ENCODE measurements at regions not wholly inside any gene's neighbourhood (a gene's known extent, or its start where the extent isn't known, plus 50 kb on each side); places are given as distances from the start of the nearest gene placed in this dataset.
"Not testable (repeated sequence)": the region's sequence is repeated elsewhere in the genome, so short reads cannot be mapped to it uniquely, and the experiment has no call there.

DNA sequence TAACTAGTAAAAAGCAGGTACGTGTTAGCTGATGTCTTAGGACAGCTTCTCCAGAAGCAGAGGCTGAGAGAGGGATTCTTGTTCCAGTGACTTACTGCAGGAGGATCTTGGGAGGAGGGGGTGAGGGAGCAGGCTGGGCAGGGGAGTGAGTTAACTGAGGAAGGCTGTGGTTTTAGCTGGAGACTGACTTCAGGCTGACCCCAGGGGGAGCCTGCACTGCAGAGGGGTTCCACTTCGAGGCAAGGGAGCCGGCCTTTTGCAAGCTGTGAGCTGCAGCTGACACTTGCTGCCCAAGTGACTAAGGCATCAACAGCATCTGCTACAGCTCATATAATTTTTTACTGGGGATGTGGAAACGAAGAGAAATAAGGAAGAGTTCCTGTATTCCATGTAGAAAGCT, 50.4 kb upstream of the SOD1 start:
- DNase-seq (ENCODE audit: low spot score), result no peak

DNA sequence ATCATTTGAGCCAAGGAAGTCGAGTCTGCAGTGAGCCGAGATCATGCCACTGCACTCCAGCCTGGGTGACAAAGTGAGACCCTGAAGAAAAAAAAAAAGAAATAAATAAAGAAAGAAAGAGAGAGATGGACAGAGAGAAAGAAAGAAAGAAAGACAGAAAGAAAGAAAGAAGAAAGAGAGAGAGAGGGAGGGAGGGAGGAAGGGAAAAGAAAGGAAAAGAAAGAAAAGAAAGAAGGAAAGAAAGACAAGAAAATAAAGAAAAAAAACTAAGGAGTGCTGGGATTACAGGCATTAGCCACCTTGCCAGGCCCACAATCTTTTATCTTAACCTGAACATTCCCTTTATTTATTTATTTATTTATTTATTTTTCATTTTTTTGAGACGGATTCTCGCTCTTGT, 51.7 kb upstream of the SOD1 start:
- DNase-seq (ENCODE audit: low spot score), result no peak

DNA sequence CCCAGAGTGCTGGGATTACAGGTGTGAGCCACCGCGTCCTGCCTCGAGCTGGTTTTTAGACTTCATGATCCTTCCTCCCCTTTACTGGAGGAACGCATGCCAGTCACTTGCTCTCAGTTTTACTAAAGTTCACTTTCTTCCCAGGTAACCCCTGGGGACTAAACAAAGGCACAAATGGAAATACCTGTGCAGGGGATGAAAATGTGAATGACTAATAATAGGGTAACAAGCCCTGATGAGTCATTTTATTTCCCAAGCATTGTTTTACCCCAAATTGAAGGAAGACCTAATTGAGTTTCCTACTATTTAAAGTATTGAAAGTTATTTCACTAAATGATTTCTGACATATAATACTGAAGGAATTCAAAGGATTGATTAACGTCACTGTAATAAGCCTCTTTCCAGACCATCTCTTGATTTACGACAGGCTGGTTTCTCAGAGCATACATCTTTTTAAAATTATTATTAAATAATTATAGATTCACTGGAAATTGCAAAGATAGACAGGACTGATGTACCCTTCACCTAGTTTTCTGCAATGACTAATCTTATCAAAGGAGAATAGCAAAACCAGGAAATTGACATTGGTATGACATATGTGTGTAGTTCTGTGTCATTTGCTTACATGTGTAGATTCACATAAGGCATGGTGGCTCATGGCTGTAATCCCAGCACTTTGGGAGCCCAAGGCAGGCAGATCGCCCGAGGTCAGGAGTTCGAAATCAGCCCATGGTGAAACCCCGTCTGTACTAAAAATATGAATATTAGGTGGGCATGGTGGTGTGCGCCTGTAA, 53.2 kb upstream of the SOD1 start:
- DNase-seq (ENCODE audit: low spot score), result no peak

DNA sequence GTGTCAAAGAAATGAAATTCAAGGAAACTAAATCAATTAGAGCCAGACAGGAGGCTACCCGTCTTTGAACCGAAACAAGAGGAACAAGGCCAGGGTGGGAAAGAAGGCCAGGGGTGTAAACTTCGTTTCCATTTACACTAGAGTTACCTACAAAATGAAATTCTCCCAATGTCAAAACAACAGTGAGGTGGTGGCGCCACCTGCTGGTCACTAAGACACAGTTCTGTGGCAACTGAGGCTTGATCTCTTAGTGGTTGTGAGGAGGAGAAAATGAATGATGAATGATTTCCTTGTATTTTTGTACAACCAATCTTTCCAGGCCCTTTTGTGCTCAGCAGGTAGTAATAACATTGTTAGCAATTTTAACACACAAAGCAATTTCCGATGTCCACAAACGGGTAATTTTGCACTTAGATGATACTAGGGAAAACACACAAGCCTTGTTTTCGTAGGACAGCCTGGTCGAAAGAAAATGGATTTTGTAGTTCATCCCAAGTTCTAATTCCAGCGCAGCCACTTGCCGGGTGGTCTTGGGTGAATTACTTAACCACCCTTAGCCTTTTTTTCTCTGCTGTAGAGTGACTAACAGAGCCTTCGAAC, 54.8 kb upstream of the SOD1 start:
- peak; percentile 86 for DNase-seq (ENCODE audit: low spot score)

DNA sequence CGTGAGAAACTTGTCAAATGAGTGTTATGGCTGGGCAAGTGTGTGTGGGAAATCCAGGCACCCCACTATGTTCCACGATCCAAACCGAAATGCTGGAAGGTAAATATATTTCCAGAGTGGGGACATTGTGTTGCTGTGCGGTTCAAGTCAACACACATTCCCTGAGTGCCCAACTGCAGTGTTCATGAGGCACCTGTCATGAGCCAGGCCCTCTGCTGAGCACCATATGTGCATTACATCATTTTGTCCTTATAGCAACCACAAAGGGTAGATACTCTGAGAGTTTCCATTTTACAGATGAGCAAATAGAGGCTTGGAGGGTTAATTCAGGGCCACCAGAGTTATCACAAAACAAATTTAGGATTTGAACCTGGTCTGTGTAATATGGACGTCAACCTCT, 59.9 kb upstream of the SOD1 start:
- peak; percentile 67 for DNase-seq (ENCODE audit: low spot score)

DNA sequence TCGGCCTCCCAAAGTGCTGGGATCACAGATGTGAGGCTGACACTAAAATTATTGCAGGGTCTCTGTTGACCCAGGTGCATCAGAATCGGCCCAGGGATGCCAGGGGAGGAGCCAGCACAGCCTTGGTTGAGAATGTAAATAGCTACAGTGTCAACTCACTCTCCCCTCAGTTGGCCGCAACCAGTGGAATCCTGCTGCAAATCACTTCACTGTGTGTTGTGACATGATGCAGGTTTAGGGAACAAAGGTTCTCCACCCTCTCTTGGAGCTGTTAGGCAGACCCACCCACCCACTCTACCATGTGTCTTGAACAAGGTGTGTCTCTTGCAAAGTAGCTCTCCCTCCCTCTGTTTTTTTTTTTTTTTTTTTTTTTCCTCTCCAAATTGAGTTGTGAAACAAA, 60.5 kb upstream of the SOD1 start:
- no peak for DNase-seq (ENCODE audit: low spot score)

DNA sequence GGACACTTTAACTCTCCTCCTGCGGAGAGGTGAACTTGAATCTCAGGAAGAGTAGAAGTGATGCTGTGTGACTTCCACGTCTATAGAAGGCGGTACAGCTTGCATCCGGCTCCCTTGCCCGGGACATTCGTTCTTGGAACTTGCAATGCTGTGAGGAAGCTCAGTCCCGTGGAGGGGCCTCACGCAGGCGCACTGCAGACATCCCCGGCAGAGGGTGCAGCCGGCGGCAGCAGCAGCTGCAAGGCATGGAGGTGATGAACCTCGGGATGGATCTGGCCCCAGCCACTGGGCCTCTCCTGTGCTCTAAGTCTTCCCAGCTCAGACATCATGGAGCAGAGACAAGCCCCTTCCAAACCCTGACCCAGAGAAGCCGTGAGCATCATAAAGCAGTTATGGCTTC, 61.8 kb upstream of the SOD1 start:
- DNase-seq (ENCODE audit: low spot score), result no peak

DNA sequence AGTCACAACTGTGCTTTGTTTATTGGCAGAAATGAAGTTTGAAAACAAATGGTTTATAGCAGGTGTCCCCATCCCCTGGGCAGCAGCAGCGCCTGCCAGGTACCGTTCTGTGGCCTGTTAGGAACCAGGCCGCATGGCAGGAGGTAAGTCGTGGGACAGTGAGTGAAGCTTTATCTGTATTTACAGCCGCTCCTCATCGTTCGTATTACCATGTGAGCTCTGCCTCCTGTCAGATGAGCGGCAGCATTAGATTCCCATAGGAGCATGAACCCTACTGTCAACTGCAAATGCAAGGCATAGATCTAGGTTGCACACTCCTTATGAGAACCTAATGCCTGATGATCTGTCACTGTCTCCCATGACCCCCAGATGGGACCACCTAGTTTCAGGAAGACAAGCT, 63.4 kb upstream of the SOD1 start:
- no peak for DNase-seq (ENCODE audit: low spot score)

DNA sequence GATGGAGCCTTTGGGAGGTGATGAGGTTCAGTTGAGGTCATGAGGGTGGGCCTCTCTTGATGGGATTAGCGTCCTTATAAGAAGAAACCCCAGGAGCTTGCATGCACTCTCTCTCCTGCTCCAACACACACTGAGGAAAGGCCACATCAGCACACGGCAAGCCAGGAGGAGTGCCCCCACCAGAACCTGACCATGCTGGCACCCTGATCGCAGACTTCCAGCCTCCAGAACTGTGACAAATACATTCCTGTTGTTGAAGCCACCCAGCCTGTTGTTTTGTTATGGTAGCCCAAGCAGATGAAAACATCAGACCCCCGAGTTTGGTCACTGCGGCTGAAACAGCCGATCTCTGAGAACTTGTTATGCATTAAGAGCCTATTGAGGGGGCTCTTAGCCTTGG, 64.8 kb upstream of the SOD1 start:
- no peak for DNase-seq (ENCODE audit: low spot score)

DNA sequence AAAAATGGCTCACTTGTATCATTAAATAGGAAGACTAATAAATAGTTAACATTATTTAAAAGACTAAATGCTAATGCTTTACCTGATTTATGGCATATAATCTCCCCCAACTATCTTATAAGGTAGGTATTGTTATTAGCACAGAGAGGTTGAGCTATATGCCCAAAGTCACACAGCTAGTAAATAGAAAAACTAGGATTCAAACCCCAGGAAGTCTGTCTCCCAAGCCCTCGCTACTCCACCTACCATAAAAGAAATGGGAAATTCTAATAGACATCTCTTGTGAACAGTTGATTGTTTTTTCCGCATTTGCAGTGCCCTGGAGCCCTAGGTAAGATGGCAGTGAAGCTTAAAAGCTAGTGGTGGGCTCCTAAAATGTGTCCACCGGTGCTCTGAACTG, 65.2 kb upstream of the SOD1 start:
- DNase-seq (ENCODE audit: low spot score), result no peak

DNA sequence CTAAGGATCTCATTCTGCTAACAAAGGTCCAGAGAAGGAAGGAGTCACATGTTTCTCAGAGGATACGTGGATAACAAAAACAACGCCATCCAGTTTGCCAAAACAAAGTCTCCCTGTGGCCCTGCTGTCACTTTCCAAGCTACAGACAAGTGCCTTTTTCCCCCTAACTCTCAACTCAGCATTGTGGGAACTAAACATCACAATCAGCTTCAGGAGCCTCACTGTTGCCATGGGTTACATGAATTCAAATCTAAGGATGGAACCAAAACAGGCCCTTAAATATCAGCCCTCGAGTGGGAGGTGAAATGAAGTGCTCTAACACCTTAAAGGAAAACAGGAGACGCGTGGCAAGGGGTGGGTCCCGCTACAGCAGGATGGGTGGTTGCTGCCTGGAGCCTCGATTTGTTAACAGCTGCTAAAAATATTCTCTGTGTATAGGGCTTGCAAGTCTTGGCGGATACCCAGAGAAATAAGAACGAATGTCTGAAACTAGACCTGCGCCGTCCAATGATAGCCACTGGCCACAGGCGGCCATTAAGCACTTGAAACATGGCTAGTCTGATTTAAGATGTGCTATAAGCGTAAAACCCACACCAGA, 66.4 kb upstream of the SOD1 start:
- no peak for DNase-seq (ENCODE audit: low spot score)

DNA sequence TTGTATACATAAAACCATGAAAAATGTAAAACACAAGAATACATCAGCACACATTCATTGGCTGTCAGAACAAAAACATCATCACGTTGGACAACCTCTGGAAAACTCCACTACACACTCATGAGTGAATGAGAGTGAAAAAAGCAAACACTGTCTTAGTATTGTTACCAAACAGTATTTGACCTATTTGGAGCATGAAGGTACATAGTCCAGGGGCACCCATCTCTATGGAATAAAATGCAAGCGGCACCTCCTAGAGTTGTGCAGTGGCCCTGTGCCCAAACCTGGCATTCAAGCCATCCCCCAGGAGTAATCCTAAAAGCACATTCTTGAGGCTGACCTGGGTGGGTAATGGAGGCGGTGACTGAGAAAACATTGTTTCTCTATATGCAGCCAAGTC, 67.0 kb upstream of the SOD1 start:
- DNase-seq (ENCODE audit: low spot score), result no peak

DNA sequence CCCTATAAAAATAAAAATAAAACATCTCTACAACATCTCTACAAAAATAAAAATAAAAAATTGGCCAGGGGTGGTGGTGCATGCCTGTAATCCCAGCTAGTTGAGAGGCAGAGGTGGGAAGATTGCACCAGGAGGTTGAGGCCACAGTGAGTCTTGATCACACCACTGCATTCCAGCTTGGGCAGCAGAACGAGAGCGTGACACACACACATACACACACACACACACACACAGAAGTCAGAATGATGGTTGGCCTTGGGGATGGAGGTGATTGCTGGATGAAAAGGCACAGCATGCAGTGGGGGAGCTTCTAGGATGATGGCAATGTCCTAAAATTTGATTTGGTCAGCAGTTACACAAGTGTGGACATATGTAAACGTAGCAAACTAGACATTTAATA, 69.7 kb upstream of the SOD1 start:
- no peak for DNase-seq (ENCODE audit: low spot score)

DNA sequence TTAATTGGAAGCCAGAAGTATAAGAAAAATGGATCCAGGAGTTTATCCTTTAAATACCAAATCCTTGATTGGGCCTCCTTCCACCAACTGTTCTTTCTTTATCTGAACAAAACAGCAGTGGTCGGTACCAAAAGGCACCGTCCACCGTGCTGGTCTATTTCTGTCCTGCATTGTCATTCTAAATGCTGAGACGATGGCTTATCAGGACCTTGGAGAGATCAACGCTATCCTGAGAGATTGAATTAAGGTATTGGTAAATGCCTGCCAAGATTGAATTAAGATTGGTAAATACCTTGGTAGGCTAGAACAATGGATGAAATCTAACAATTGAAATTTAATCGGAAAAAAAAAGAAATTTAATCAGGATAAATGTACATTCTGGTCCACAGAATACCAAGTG, 73.4 kb upstream of the SOD1 start:
- no peak for DNase-seq (ENCODE audit: low spot score)

DNA sequence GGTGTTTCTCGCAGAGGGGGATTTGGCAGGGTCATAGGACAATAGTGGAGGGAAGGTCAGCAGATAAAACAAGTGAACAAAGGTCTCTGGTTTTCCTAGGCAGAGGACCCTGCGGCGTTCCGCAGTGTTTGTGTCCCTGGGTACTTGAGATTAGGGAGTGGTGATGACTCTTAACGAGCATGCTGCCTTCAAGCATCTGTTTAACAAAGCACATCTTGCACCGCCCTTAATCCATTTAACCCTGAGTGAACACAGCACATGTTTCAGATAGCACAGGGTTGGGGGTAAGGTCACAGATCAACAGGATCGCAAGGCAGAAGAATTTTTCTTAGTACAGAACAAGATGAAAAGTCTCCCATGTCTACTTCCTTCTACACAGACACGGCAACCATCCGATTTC, 75.6 kb upstream of the SOD1 start:
- DNase-seq (ENCODE audit: low spot score), result not testable (repeated sequence)

DNA sequence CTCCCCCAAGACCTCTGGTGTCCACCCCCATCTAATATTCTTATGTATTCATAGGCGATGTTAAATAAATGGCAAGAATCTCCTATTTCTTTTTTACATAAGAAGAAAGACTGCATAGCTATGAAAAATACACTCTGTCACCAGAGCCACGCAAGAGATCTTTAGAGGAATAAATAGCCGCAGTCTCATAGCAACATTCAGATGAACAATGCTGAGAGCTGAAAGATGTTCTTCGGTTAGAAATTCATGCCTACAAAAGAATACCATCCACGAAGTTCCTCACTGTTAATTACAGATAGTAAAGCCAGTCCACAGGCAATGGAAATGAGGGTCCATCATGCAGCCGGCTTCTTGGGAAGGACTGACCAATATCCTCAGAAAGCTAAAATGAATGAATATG, 76.0 kb upstream of the SOD1 start:
- DNase-seq (ENCODE audit: low spot score), result no peak

DNA sequence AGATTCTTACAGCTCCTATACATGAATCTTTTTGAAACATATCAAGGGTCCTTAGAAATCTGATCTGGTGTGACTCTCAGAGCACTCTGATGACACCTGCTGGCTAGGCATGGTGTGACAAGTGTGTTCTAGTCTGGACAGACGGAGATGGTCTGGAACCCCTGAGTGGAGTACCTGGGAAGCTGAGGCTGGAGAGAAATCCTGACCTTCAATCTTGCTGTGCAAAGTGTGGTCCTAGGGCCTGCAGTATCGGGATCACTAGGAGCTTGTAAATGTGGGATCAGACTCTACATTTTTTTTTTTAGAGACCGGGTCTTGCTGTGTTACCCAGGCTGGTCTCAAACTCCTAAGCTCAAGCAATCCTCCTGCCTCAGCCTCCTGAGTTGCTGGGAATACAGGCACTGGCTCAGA, 78.6 kb upstream of the SOD1 start:
- DNase-seq (ENCODE audit: low spot score), result peak; percentile 83

DNA sequence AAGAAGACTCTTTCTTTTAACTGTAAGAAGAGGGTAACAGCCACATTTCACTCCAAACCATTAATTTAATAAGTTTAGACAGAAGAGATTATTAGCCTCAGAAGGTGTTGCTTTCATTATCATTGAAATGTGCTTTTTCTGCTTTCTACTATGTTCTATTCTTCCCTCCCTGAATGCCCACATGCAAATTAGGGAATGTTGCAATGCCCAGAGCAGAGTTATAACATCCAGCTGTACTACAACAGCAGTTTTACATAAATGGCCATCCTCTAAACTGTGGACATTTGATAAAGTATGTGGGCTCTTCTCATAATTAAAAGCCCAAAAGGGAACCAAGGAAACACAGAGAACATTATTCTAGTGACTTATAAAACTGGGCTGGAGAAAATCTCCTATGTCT, 82.2 kb upstream of the SOD1 start:
- no peak for DNase-seq (ENCODE audit: low spot score)

DNA sequence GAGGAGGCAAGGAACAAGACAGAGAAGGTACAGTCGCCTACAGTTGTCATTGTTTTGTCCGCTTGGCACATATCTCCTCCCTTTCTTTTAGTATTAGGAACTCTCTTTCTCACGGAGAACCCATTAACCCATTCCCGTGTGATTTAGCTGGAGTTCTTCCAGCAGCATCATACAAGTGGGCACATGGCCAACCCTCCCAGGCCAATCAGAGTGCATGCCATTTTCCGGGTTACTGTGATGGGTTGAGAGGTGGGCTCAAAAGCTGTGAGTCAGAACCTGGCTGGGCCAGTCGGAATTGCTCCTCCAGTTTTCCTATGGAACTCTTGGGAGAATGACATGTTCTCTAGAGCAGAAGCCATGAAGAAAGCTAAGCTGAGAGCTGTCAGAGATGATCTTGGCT, 83.1 kb upstream of the SOD1 start:
- DNase-seq (ENCODE audit: low spot score), result no peak

DNA sequence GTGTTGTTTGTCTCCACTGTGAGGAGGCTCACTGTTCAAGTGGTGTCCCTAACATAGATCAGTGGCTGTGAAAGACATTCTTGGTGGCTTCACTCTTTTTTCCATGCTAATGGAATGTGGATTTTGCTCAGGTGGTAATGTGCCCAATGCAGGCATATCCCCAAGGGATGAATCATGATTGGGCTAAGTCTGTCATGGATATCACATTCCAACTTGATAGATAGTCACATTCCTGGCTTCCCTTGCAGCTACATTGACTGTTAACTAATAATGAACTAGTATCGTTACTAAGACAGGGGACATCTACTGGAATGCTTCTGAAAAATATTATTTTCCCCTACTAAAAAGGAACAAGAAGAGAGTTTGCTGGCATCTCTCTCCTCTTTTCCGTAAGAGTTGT, 86.3 kb upstream of the SOD1 start:
- no peak for DNase-seq (ENCODE audit: low spot score)

DNA sequence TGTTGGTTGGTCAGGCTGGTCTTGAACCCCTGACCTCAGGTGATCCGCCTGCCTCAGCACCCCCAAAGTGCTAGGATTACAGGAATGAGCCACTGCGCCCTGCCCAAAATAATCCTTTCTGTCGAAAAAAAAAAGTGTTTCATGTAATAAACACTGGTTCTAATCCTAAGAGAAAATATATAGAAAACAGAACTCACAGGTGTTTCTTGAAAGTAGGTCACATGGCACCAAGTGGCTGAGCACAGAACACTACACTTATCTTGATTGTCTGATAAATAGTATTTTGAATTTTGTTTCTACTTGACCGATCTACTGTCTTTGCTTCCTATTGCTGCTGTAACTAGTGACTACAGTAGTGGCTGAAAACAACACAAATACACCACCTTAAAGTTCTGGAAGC, 87.6 kb upstream of the SOD1 start:
- no peak for DNase-seq (ENCODE audit: low spot score)

DNA sequence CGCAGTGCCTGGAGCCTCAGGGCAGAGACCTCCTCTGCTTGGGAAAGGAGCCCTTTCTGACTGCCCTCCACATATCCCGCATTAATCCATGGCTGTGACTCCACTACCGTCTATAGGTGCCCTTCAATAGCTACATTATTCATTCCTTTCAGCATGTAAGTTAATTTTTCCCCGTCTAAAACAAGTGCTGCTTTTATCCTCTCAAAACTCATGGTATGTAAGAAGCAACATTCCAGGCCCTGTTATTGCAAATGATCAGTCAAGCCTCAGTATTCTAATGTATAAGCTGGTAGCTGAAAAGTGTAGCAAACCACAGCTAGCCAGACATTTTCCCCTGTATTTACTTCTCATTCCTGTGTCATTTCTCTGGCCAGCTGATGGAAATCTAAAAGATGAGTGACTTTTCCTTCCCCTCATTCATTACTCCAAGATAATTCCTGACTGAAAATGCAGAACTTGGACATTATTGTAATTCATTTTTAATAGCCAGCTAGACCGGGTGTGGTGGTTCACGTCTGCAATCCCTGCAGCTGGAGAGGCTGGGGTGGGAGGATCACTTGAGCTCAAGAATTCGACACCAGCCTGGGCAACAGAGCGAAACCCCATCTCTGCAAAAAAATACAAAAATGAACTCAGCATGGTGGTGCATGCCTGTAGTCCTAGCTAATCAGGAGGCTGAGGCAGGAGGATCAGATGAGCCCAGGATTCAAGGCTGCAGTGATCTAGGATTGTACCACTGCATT, 88.5 kb upstream of the SOD1 start:
- no peak for DNase-seq (ENCODE audit: low spot score)

DNA sequence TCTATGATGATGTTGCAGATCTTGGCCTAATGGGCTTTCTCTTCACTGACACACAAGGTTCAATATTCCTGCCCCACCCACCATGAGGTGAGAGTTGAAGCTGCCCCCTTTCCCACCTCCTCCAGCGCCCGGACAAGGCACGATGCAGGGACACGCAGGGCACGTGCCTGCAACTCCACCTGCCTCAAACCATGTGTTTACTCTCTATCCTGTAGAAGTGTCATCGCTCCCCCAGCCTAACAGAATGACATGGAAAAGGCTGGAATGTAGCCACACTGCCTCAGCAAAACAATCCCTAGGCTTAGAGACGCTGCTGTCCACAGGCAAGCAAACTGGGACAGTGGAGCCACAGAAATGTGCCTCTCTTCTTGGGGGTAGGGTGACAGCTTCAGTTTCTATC, 92.9 kb upstream of the SOD1 start:
- DNase-seq (ENCODE audit: low spot score), result no peak
